ENCODE measurements at regions not wholly inside any gene's neighbourhood (a gene's known extent, or its start where the extent isn't known, plus 50 kb on each side); places are given as distances from the start of the nearest gene placed in this dataset.

GRCh38 chr11:101759771-101760450 is 154.9 kb upstream of the CEP126 start:
- TF ChIP-seq EZH2 (IDR thresholded peaks at IDR 0.05) (no peak), CTCF (IDR thresholded peaks at IDR 0.05) (no peak)
